Stimulated activated CD8-positive, alpha-beta memory T cell treated with anti-CD3 and anti-CD28 coated beads, Interleukin-15, amount 100 ng/mL, for 48 hours (primary cell): ENCODE measurements at regions not wholly inside any gene's neighbourhood (a gene's known extent, or its start where the extent isn't known, plus 50 kb on each side); places are given as distances from the start of the nearest gene placed in this dataset.
"Not testable (repeated sequence)": the region's sequence is repeated elsewhere in the genome, so short reads cannot be mapped to it uniquely, and the experiment has no call there.

Experiments used
- DNase-seq, 2 donors: peaks; one replicate each; pipeline ENCODE4 v3.0.0-alpha.2; 2020; ENCODE audit warnings: low read depth in 2 of 2

DNA sequence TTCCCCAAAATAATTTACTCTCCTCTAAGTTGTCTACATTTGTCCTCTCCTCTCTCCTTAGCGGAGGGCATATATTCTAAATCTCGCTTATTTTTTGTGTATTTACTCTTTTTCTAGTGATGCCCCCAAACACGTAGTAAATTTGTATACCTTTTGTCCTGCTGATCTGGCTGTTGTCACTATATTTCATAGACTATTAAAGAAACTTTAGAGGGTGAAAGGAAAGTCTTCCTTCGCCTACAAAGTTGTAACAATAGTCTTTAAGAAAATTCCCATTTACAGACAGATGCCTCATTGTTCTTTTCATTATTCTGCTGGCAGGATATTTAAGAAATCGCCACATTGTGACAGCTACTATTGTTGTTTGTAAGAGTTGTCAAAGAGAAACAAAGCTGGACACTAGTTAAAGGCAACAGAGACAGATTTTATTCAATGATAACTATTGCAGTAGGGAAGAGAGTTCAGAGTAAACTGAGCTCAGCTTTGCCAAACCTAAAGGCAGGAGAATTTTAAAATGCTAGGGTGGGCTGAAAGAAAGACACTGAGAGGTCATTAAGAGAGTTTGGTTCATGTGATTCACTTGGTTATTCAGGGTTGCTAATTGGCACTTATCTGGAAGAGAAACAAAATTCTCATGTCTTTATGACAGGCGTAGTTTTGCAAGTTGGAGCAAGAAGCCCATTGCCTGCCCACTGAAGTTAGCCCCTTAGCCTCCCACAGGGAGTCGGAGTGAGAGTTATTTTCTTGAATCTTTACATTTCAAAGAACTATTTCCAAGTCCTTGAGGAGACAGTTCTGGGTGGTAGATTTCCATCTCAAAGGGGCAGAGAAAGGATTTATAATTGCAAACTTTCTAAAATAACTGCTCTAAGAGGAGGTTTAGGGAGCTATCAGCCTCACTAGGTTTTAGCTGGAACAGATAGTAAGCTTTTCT is 1272.5 kb upstream of the SEL1L start:
- DNase-seq, result no peak

DNA sequence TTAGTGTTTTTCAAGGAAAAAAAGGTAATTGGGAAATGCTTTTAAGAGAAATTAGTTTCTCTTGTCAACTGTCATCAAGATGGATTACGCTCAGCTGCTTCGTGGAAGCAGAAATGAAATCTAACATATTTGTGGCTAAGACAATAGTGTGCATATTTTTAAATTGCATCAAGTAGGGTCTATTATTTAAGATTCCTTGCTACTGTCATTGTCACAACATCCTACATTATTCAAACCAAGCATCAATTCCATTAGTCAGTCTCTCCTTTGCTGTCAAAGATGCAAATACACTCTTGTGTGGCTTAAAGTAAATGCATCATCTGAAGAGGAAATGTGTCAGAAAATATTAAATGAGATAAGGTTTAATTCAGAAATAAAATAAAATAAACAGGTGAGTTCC is 1277.6 kb upstream of the SEL1L start:
- no peak for DNase-seq

DNA sequence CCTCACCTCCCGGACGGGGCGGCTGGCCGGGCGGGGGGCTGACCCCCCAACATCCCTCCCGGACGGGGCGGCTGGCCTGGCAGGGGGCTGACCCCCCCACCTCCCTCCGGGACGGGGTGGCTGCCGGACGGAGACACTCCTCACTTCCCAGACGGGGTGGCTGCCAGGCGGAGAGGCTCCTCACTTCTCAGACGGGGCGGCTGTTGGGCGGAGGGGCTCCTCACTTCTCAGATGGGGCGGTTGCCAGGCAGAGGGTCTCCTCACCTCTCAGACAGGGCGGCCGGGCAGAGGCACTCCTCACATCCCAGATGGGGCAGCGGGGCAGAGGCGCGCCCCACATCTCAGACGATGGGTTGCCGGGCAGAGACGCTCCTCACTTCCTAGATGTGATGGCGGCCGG is 1280.7 kb upstream of the SEL1L start:
- DNase-seq, result not testable (repeated sequence)

DNA sequence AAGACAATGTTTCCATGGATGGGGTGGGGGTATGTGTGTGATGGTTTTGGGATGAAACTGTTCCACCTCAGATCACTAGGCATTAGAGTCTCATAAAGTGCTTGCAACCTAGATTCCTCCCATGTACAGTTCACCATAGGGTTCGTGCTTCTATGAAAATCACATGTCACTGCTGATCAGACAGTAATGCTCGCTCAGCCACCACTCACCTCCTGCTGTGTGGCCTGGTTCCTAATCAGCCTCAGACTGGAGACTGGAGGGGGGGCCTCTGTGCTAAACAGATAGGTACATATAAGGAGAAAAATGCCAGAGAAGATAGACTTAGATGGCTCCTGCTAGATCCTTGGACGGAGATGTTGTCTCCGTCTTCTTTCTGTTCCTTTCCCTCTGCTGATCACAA is 1296.9 kb upstream of the SEL1L start:
- DNase-seq, result no peak

DNA sequence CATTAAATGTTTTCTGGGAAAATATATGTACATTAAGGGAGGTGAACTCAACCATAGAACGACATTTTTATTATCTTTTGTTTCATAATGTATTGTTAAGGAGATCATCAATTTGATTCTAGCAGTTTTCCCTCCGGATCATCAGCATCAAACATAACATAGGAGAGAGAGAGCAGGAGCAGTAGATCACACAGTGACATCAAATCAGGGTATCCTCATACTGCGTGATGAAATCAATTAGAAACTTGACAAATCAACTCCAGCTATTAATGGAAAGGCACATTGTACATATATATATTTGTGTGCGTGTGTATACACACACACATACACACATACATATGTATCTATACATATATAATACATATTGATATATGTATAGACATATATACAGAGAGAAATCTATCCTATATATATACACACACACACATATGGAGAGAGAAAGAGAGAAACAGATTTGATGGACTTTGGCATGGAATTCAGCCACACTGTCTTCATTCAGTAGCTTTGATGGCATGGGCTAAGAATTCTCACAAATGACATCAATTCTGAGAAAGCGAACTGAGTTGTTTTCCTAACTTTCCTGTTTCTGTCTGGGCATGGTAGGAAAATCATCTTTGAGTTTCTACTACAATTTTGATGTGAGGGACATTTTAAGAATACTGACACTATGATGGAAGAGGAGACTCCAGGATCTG is 1302.8 kb upstream of the SEL1L start:
- DNase-seq, result no peak

DNA sequence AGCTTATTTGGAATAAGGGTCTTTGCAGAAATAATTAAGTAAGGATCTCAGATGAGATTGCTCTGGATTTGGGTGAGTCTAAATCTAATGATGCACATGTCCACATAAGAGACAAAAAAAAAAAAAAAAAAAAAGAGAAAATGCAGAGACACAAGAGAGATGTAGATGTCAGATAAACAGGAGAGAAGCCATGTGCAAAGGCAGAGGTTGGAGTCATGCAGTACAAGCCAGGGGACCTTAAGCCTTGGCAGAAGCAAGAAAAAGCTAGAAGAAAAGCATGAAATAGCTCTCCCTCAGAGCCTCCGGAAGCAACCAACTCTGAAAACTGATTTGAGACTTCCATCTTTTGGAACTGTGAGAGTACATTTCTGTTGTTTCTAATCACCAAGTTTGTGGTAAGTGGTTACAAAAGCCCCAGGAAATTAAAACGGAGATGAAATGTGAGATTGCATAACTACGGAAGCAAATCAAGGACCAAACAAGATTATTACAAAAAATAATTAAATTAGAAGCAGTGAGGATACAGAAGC is 1304.0 kb upstream of the SEL1L start:
- no peak for DNase-seq

DNA sequence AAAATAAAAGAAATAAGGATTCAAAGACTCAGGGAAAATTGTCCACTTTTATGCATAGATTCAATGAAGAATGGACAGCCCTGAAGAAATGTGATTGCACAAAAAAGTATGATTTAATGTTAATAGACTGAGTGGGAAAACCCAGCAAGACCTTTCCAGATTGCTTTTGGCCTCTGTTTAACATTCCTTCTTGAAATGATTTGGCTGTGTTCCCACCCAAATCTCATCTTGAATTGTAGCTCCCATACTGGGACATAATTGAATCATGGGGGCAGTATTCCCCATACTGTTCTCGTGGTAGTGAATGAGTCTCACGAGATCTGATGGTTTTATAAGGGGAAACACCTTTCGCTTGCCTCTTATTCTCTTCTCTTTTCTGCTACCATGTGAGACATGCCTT is 1316.9 kb upstream of the SEL1L start:
- DNase-seq, result no peak

DNA sequence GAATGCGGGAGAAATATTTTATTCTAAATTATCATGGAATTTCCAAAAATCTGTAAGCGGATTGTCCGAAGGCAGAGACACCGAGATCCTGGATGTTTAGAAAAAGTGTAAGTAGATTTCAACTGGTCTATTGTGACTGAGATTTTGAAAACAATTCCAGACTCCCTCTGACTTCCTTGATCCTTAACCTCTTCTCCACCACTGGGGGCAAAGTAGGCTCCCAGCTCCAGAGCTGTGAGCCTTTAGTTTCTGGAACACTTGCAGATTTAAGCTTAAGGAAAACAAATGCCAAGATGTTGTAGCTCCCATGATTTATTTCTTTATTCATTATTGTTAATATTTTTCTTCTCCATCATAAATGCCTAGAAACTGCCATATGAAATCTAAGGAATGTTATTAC is 1320.5 kb upstream of the SEL1L start:
- DNase-seq, result no peak

DNA sequence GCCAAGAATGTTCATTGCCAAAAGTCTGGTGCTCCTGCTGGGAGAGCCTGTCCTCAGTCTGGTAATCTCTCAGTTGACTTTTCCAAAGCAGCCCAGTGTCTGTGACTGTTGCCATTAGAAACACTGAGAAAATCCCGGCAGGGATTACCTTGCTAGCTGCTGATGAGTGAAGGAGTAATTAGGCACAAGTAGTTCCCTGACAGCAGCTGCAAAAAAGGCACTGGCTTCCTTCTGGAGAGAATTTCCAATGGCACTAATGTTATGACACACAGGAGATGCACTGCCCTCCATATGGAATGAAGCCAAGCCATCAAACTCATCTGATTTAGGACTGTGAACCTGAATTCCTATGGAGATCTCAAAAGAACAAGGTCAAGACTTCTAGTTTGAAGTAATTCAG is 1321.2 kb upstream of the SEL1L start:
- DNase-seq, result no peak

DNA sequence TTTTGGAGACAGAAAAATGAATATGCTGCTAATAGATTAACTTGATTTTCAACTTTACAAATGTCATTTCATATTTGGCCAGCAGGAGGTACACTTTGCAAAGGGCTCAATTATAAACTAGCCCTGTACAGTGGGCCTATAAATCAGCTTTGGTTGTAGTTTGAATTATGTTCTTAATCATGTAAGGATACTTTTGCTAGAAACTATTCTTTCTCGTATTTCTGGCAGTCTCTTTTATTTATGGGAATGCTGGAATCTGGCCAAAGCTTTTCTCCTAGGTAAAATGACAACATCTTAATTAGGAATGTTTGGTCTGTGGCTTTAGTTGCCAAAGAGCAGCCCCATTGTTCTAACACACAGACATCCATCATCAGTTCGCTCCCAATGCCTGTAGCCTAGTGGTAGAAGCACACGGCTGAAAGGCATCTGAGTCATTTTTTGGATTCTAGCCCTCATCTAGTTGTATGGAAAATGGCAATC is 1322.3 kb upstream of the SEL1L start:
- no peak for DNase-seq

DNA sequence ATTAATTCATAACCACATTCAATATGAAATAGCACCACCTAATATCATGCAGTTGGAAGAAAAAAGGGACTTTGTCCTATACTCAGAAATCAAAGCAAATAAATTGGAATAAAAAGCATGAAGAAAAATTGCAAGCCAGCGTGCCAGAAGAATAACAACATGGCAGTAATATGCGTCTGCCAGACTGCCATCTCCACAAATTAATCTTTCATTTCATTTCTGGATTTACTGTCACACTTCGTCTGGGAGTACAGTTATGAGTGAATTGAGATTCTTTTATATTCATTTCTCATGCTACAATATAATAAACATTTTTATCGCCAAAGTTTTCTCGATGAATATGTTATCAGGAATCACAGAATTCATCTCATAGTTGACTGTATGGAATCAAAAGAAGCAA is 1327.7 kb upstream of the SEL1L start:
- no peak for DNase-seq

DNA sequence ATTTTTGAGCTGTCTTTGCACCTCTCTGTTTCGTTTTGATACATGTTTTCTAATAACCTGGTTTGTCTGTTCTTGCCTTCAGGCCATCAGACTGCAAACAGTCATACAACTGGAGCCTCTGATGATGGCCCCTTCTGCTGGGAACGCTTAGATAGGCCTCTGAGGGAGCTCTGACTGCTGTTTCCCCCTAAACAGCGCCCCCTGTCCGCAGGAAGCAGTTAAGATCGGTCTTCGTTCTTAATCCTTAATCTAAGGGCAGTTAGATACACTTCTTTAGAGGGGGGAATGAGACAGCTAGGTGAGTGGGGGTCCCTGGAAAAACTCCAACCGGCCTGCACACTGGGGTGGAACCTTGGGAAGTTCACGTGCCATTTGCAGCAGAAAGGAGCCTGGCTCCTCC is 1338.8 kb upstream of the SEL1L start:
- no peak for DNase-seq

DNA sequence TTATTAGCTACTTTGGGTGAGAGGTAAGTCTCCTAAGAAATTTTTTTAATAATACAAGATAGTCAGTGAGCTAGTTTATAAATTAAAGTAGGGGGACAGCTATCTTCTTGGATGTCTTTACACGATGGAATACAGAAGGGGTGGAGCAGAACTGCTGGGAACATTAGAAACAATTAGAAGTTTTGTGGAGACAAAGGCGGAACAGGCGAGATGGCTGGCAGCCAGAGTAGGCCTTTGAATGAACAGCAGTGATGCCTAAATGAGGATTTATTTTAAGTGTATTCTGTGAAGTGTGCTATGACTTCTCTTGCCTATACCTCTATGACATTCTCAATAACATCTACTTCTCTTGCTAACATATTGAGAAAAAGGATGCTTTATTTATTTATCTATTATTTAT is 1345.3 kb upstream of the SEL1L start:
- DNase-seq, result no peak

DNA sequence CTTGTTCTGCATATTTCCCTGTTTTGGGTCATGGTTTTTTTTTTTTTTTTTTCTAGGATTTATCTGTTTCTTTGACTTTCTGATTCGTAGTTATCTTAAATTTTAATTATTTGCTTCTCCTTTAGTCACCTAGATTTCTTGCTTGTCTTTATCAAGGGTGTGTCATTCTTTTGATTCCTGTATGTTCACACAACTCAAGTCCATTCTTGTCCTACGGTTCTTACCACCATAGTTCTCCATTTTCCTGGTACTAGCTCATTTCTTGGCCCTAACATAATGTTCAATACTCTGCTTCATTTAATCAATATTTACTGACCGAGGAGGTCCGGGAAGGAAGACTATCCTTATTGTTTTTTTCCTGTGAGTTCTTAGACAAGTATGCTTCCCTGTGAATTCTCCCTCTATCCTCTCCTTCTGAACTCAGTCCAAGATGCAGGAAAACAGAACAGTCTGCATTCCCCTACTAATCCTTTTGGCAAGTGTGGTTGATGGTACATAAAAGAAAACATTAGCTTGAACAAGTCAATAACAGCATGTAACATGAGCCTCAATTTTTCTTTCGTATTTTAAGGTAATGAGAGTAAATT is 1346.4 kb upstream of the SEL1L start:
- DNase-seq, result no peak

DNA sequence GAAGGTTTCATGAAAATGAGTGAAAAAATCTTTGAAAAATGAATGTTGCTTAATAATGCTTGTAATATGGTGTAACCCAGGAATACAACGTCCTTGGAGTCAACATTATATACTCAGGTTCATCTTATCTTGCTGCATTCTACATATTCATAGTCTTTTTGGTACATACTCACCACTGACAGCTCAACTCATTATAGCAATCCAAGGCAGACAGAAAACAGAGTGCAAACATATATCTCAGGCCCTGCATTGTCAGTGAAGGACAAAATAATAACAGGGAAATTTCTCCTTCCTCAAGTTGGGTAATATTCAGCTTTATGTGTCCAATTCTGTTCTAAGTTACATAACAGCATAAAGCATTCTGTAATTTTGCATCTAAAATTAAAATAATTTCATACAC is 1353.0 kb upstream of the SEL1L start:
- no peak for DNase-seq

DNA sequence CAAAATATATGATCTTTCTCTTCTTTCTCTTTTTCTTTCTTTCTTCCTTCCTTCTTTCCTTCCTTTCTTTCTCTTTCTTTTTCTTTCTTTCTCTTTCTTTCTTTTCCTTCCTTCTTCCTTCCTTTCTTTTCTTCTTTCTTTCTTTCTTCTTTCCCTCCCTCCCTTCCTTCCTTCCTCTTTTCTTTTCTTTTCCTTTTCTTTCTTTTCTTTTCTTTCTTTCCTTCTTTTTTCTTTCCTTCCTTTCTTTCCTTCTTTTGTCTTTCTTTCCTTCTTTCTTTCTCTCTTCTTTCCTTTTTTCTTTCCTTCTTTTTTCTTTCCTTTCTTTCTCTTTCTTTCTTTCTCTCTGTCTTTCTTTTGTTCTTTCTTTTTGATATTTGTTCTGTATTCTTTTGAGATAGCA is 1356.0 kb upstream of the SEL1L start:
- no peak for DNase-seq

DNA sequence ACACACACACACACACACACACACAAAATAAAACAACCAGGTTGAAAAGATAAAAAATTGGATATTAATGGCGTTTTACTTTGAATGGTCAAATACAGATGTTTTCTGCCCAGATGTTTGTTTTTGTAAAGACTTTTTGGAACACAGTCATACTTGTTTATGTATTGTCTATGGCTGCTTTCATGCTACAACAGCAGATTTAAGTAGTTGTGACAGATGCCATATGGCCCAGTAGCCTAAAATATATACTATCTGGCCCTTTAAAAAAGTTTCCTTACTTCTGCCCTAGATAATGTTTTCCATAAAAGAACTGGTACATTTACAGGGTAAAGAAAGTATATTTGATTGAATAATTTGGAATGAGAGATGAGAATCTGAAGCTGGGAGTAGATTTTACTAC is 1362.8 kb upstream of the SEL1L start:
- DNase-seq, result no peak

DNA sequence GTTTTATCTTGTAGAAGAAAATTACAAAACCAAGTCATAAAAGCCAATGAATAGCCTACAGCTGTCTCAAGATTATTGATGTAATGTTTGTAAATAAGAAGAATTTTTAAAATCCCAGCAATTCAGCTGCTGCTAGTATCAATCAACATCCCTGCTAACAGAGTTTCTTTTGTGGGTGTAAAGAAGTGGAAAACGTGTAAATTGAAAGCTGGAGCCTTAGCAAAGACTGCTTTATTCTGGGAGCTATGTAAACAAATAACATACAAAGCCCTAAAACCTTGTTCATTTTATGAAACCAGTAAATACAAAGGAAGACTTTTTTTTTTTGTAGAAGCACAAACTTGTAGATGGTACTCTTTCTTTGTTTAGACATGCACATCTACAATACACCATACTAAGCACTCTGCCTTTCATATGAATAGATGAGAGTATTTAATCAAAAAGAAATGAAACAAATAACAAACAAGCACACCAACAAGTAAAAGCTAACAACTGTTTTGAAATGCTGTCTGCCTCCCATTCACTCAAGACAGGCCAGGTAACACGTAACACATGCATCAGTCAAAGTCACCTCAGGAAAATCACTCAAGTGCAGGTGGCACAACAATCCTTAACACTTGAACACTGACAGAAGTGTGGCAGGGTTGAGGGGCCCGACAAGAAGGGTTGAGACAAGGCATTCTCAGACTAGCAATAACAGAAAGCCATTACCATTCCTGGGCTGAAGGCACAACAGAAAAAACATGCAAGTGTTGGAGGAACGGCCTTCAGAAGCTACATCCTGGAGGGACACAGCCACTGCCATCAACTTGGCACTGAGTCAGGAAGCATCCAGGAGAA is 1364.0 kb upstream of the SEL1L start:
- DNase-seq, result no peak

DNA sequence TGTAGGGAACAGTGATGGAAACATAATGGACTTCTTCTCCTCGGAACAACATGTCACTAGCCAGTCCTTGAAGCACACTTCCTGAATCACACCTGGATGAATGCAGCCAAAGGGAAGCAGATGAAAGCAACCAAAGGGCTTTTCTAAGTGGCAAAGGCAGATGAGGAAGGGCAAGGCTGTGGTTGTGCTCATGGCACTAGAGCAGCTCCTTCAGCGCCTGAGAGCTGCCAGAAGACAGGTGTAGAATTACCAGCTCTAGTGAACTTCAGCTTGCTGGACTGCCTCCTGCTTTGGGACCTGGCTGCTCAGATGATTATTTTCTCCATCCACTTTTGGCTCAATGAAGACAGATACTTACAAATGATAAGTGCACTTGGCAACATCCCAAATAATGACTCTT is 1372.1 kb upstream of the SEL1L start:
- DNase-seq, result no peak

DNA sequence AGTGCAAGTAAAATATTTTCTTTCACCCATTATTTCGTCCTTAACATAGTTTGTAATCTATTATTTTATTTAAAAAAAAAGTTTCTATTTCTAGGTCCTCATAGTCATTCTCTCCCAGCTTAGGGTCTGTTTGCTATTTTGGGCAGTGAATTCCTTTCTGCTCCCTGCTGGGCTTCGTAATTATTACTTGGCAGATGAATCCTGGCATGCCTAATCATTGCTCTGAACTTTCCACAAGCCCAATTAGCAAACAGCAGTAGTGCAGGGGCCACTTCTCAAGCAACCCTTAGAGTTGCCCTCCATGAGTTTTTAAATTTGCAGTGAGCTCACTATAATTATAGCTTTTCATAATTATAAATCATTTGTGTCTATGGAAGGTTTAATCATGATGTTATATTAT is 1378.3 kb upstream of the SEL1L start:
- DNase-seq, result no peak

DNA sequence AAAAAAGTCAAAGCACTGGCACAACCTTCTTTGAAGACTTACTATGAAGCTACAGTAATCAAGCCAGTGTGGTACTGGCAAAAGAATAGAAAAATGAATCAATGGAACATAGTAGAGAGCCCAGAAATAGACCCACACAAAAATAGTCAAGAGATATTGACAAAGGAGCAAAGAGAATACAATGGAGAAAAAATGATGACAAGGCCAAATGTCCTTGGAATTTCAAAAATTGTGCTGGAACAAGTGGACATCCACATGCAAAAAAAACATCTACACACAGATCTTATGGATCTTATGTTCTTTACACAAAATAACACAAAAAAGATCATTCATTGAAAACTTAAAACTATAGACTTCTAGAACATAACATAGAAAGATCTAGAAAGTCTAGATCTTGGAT is 1379.7 kb upstream of the SEL1L start:
- no peak for DNase-seq

DNA sequence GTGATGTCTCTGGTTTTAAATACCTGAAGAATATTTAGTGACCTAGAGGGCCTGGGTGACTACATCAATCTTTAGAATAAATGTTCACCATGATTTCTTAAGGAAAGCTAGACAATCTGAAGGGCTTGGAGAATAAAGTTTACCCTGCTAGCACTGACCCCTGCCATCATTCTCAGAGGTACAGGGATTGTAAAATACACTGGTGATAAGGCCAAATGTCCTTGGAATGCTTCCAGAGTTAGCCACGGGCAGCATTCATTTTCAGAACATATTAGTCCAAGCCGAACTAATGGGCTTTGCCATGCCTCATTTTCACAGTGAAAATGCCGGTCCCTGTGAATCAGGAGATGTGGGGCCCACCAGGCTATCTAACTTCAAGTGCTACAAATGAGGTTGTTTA is 1381.7 kb upstream of the SEL1L start:
- no peak for DNase-seq
